GM18507 (cell line): ENCODE measurements at regions not wholly inside any gene's neighbourhood (a gene's known extent, or its start where the extent isn't known, plus 50 kb on each side); places are given as distances from the start of the nearest gene placed in this dataset.

ENCODE experiments used
- DNase-seq: peaks from one replicate; pipeline ENCODE4 v3.0.0; 2011; ENCODE audit warnings: low read depth; ENCODE audit not compliant: insufficient read length; ENCODE audit errors: extremely low spot score
- FAIRE-seq: peaks from 2 replicates; lab custom pipeline; 2011; peaks lifted over from hg19 to GRCh38; lab: Jason Lieb, UNC

- DNase-seq (no peak), FAIRE-seq (no peak)
Measured at GRCh38 chr12:125593269-125593668, 528.0 kb downstream of the AACS start.

GRCh38 chr12:125604976-125605375 is 539.7 kb downstream of the AACS start:
- DNase-seq: no peak
- FAIRE-seq: no peak

- DNase-seq: no peak
- no peak for FAIRE-seq
Measured at GRCh38 chr12:125606312-125606711, 541.1 kb downstream of the AACS start.

- FAIRE-seq (no peak), DNase-seq (no peak)
Measured at GRCh38 chr12:125610292-125610691, 545.1 kb downstream of the AACS start.

- FAIRE-seq: no peak
- no peak for DNase-seq
Measured at GRCh38 chr12:125610971-125611370, 545.7 kb downstream of the AACS start.

GRCh38 chr12:125614058-125614457 is 548.8 kb downstream of the AACS start:
- FAIRE-seq: no peak
- no peak for DNase-seq

- DNase-seq: no peak
- FAIRE-seq: no peak
Measured at GRCh38 chr12:125619723-125620122, 554.5 kb downstream of the AACS start.

- FAIRE-seq (no peak), DNase-seq (no peak)
Measured at GRCh38 chr12:125633686-125634085, 568.5 kb downstream of the AACS start.

GRCh38 chr12:125634813-125635212 is 569.6 kb downstream of the AACS start:
- DNase-seq: no peak
- FAIRE-seq: no peak

- FAIRE-seq: no peak
- no peak for DNase-seq
Measured at GRCh38 chr12:125639826-125640225, 574.6 kb downstream of the AACS start.

- DNase-seq (no peak), FAIRE-seq (no peak)
Measured at GRCh38 chr12:125643055-125643454, 577.8 kb downstream of the AACS start.

GRCh38 chr12:125645724-125646123 is 580.5 kb downstream of the AACS start:
- no peak for DNase-seq
- FAIRE-seq: no peak

GRCh38 chr12:125650587-125650986 is 585.4 kb downstream of the AACS start:
- no peak for DNase-seq
- no peak for FAIRE-seq

- DNase-seq: no peak
- FAIRE-seq: no peak
Measured at GRCh38 chr12:125651625-125652024, 586.4 kb downstream of the AACS start.

- no peak for DNase-seq
- FAIRE-seq: no peak
Measured at GRCh38 chr12:125652681-125653080, 587.4 kb downstream of the AACS start.

GRCh38 chr12:125657681-125658080 is 592.4 kb downstream of the AACS start:
- no peak for DNase-seq
- FAIRE-seq: no peak

- FAIRE-seq (no peak), DNase-seq (no peak)
Measured at GRCh38 chr12:125674554-125675338, 609.5 kb downstream of the AACS start.

GRCh38 chr12:125676366-125676765 is 611.1 kb downstream of the AACS start:
- FAIRE-seq (no peak), DNase-seq (no peak)

GRCh38 chr12:125677829-125678228 is 612.6 kb downstream of the AACS start:
- DNase-seq (no peak), FAIRE-seq (peak; percentile 44)

- no peak for FAIRE-seq
- no peak for DNase-seq
Measured at GRCh38 chr12:125678589-125678993, 613.4 kb downstream of the AACS start.

- FAIRE-seq: no peak
- peak; percentile 8 for DNase-seq
Measured at GRCh38 chr12:125683748-125684381, 618.6 kb downstream of the AACS start.
